Lower leg skin (tissue), 3 donors: ENCODE measurements at regions not wholly inside any gene's neighbourhood (a gene's known extent, or its start where the extent isn't known, plus 50 kb on each side); places are given as distances from the start of the nearest gene placed in this dataset.

ENCODE experiments used
- POLR2A ChIP-seq, 2 donors: fragments of 450-650 bp; IDR thresholded peaks; one replicate each; pipeline ENCODE4 v1.6.1; 2016 to 2017; ENCODE audit warnings: antibody characterized with exemption in 2 of 2, mild to moderate bottlenecking in 1 of 2, moderate library complexity in 1 of 2
- TF ChIP-seq, protein P1 (sequence below), 3 donors: fragments of 450-650 bp; IDR thresholded peaks; one replicate each; pipeline ENCODE4 v1.5.1; 2016; ENCODE audit warnings: antibody characterized with exemption in 3 of 3, mild to moderate bottlenecking in 3 of 3, moderate library complexity in 2 of 3

DNA sequence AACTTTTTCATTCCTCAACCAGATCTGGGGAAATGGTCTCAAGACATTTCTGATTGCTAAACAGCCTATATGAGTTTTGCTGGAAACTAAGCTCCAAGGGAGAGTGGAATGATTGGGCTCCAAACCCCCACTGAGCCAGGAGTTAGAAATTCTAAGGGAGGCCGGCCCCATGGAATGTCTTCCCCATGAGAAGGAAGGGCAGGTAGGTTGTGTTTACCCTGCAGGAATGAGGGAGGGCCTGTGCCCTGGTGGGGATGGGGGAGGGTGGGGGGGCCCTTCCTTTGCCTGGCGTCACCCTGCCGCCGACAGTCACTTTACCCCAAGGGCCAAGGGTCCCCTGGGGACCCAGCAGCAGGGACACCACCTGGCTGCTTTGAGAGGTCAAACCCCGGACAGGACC, 298.9 kb downstream of the TFAP2C start:
- TF ChIP-seq, protein P1, sequence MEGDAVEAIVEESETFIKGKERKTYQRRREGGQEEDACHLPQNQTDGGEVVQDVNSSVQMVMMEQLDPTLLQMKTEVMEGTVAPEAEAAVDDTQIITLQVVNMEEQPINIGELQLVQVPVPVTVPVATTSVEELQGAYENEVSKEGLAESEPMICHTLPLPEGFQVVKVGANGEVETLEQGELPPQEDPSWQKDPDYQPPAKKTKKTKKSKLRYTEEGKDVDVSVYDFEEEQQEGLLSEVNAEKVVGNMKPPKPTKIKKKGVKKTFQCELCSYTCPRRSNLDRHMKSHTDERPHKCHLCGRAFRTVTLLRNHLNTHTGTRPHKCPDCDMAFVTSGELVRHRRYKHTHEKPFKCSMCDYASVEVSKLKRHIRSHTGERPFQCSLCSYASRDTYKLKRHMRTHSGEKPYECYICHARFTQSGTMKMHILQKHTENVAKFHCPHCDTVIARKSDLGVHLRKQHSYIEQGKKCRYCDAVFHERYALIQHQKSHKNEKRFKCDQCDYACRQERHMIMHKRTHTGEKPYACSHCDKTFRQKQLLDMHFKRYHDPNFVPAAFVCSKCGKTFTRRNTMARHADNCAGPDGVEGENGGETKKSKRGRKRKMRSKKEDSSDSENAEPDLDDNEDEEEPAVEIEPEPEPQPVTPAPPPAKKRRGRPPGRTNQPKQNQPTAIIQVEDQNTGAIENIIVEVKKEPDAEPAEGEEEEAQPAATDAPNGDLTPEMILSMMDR (IDR thresholded peaks at IDR 0.05): no peak
- no peak for TF ChIP-seq POLR2A (IDR thresholded peaks at IDR 0.05)
